PC-3 (cell line): ENCODE measurements at regions not wholly inside any gene's neighbourhood (a gene's known extent, or its start where the extent isn't known, plus 50 kb on each side); places are given as distances from the start of the nearest gene placed in this dataset.

Experiments used
- EZH2 ChIP-seq: fragments of 300-600 bp; sonication (generic); IDR thresholded peaks from one replicate; pipeline ENCODE4 v1.6.1; 2017; ENCODE audit warnings: antibody characterized with exemption, mild to moderate bottlenecking, low read length; ENCODE audit not compliant: unreplicated experiment
- TF ChIP-seq, protein P1 (sequence below): fragments of 300-600 bp; sonication (generic); conservative IDR thresholded peaks from 2 replicates; pipeline ENCODE4 v1.5.1; 2017; ENCODE audit warnings: antibody characterized with exemption, low read depth, mild to moderate bottlenecking, low read length

DNA sequence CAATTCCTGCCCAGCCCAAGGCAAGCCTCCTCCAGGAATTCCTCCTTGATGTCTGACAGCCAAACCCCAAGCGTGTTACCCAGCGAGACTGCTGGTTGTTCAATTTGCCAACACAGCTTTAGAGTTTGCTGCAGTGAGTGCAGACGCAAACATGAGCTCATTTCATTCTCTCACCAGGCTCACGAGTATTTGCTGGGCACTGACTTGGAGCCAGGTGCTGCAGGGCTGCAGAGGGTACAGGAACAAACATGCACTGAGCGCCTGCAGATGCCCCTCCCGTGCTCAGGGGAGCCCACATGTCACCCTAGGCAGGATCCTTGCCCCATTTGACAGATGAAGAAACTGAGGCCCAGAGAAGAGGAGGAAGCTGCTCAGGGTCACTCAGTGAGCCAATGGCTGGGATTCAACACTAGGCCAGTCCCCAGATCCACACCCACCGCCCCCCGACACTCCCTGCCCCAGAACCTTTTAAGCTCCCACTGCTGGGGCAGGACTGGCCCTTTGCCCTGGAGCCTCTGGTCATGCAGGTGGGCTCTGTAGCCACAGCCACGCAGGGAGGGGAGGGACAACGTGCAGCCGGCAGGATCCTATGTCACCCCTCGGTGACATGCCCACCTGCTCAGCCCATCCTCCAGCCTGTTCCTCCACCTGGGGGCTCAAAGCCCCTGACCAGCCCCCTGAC is 363.7 kb downstream of the MATN1 start:
- TF ChIP-seq, protein P1, sequence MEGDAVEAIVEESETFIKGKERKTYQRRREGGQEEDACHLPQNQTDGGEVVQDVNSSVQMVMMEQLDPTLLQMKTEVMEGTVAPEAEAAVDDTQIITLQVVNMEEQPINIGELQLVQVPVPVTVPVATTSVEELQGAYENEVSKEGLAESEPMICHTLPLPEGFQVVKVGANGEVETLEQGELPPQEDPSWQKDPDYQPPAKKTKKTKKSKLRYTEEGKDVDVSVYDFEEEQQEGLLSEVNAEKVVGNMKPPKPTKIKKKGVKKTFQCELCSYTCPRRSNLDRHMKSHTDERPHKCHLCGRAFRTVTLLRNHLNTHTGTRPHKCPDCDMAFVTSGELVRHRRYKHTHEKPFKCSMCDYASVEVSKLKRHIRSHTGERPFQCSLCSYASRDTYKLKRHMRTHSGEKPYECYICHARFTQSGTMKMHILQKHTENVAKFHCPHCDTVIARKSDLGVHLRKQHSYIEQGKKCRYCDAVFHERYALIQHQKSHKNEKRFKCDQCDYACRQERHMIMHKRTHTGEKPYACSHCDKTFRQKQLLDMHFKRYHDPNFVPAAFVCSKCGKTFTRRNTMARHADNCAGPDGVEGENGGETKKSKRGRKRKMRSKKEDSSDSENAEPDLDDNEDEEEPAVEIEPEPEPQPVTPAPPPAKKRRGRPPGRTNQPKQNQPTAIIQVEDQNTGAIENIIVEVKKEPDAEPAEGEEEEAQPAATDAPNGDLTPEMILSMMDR, result no peak
- TF ChIP-seq EZH2, result no peak
